Uterus (tissue), 3 donors: ENCODE measurements at regions not wholly inside any gene's neighbourhood (a gene's known extent, or its start where the extent isn't known, plus 50 kb on each side); places are given as distances from the start of the nearest gene placed in this dataset.
A peak's percentile ranks its signal among the peaks of the same experiment; 100 is the strongest.

ENCODE experiments used
- DNase-seq, 2 donors: peaks; one replicate each; pipeline ENCODE4 v3.0.0-alpha.2; 2019 to 2020
- H3K27ac ChIP-seq, 2 donors: fragments of 200-600 bp; sonication (generic); 1 replicate in 1 of 2; 2 replicates in 1 of 2; pipeline ENCODE4 v1.5.1; 2016 to 2018
- H3K27me3 ChIP-seq, 2 donors: fragments of 200-600 bp; sonication (generic); one replicate each; pipeline ENCODE4 v1.5.1; 2018 to 2019; ENCODE audit warnings: control low read depth in 1 of 2
- H3K36me3 ChIP-seq, 2 donors: fragments of 200-600 bp; sonication (generic); one replicate each; pipeline ENCODE4 v1.5.1; 2019; ENCODE audit warnings: control low read depth in 1 of 2
- H3K4me1 ChIP-seq, 2 donors: fragments of 200-600 bp; sonication (generic); one replicate each; pipeline ENCODE4 v1.5.1; 2018 to 2019; ENCODE audit warnings: control low read depth in 1 of 2
- H3K4me3 ChIP-seq, 2 donors: fragments of 200-600 bp; sonication (generic); 1 replicate in 1 of 2; 2 replicates in 1 of 2; pipeline ENCODE4 v1.5.1; 2018 to 2019; ENCODE audit warnings: mild to moderate bottlenecking in 1 of 2
- H3K9me3 ChIP-seq, 2 donors: fragments of 200-600 bp; sonication (generic); one replicate each; pipeline ENCODE4 v1.5.1; 2019; ENCODE audit warnings: control low read depth in 1 of 2
- POLR2A ChIP-seq, 2 donors: fragments of 450-650 bp; IDR thresholded peaks; one replicate each; pipeline ENCODE4 v1.6.1; 2016; ENCODE audit warnings: antibody characterized with exemption in 2 of 2, mild to moderate bottlenecking in 1 of 2, moderate library complexity in 1 of 2
- intact Hi-C: fragments of 100-400 bp; cut with DNase I; formaldehyde crosslinking; loops from one replicate; pipeline ENCODE4 v1.15.1; 2023; ENCODE audit warnings: low total_unique reads
- TF ChIP-seq, protein P1 (sequence below), 4 experiments: fragments of 200-600 bp in 2 of 4; fragments of 450-650 bp in 2 of 4; sonication (generic) in 2 of 4; IDR thresholded peaks; one replicate each; pipeline ENCODE4 v1.5.1; 2016 to 2019; ENCODE audit warnings: antibody characterized with exemption in 4 of 4, mild to moderate bottlenecking in 2 of 4, moderate library complexity in 1 of 4
- donor health status: DM: yes; HTN: yes; CAD: no.

DNA sequence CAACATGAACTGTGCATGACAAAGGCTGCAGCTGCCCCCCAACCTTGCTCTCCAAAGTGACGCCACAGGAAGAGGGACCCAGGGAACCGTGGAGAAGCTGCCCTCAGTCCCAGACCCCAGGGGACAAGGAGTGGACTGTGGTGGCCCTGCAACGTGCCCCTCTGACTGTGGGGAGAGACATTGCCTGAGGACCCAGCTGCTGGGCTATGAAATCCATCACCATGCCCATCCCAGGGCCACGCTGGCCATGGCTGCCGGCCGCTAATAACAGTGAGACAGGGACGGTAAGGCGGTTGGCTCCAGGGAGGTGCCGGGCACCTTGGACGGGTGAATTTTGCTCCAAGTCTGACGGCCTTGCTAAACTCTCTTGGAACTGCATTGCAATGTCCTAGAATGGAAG is 211.3 kb upstream of the HDAC4 start:
- Histone ChIP-seq H3K4me1 (no peaks in the 10 kb centered on the region), H3K4me3 (no peak overlapping the region), H3K27ac (no peak overlapping the region), H3K27me3 (no peaks in the 10 kb centered on the region), H3K36me3 (no peaks in the 10 kb centered on the region), H3K9me3 (no peaks in the 10 kb centered on the region)
- TF ChIP-seq, protein P1, sequence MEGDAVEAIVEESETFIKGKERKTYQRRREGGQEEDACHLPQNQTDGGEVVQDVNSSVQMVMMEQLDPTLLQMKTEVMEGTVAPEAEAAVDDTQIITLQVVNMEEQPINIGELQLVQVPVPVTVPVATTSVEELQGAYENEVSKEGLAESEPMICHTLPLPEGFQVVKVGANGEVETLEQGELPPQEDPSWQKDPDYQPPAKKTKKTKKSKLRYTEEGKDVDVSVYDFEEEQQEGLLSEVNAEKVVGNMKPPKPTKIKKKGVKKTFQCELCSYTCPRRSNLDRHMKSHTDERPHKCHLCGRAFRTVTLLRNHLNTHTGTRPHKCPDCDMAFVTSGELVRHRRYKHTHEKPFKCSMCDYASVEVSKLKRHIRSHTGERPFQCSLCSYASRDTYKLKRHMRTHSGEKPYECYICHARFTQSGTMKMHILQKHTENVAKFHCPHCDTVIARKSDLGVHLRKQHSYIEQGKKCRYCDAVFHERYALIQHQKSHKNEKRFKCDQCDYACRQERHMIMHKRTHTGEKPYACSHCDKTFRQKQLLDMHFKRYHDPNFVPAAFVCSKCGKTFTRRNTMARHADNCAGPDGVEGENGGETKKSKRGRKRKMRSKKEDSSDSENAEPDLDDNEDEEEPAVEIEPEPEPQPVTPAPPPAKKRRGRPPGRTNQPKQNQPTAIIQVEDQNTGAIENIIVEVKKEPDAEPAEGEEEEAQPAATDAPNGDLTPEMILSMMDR (IDR thresholded peaks at IDR 0.05): no peak
- no peak for TF ChIP-seq POLR2A (IDR thresholded peaks at IDR 0.05)
- peak in 1 of 2 donors; percentile 6 for DNase-seq
- intact Hi-C loops: no loop called here

DNA sequence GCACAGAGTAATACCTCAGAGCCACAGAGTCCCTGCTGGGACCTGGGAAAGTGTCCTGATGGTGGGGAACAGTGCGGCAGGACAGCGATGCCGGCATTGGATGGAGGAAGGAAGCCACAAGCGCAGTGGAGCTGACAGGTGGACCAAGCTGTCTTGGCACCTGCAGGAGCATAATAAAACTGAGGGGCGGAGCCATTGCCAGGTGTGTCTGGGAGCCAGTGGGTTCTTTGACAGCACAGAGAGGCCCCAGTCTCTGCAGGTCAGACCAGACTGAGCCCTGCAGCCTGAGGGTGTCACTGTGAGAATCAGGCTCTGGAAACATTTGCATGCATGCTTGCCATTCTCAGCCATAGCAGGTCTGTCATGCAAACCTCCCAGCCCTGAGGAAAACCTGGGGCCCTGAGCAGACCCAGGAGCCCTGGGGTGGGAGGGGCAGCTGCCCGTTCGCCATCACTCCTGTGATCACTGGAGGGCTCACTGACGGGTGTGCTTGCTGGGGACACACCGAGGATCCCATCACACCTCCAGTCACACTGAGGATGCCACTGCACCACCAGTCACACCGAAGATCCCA is 210.5 kb upstream of the HDAC4 start:
- no peaks in the 10 kb centered on the region for H3K27me3 ChIP-seq
- intact Hi-C loops: no loop called here
- no peak overlapping the region for H3K4me3 ChIP-seq
- no peaks in the 10 kb centered on the region for H3K4me1 ChIP-seq
- TF ChIP-seq, protein P1 (IDR thresholded peaks at IDR 0.05): no peak
- H3K36me3 ChIP-seq: no peaks in the 10 kb centered on the region
- H3K9me3 ChIP-seq: no peaks in the 10 kb centered on the region
- H3K27ac ChIP-seq: no peak overlapping the region
- DNase-seq: peak in 1 of 2 donors; percentile 8

DNA sequence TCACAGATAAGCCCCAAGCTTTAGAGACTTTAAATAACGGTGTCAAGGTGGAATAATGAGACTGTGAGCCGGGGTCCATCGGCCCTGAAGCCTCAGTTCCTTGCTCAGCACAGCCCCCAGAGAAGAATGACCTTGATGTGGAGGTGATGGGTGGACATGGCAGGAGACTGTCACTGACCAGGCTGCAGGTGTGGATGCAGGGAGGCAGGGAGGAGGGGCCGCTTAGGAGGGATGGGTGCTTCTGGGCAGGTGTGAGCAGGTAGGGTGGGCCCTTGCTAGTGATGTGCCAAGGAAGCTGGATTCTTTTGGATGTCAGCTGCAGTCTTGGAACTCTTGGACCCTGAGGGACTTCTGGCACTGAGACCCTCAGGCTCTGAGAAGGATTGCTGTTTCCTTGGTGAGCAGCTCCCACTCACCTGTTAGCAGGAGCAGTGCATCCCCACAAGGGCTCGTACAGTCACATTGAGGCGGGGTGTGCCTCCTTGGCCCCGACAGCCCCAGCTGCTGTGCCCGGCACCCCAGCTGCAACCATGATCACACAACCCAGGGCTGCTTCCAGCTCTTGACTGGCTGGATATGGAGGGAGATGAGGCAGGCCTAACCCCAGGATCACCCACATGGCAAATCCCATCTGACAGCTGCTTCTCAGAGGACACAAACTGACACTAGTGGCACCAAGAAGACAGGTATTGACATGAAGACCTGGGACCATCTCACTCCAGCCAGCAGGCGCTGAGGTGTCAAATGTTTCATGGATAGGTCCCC is 209.8 kb upstream of the HDAC4 start:
- Histone ChIP-seq H3K9me3 (no peaks in the 10 kb centered on the region), H3K36me3 (no peaks in the 10 kb centered on the region), H3K27me3 (no peaks in the 10 kb centered on the region), H3K4me3 (no peak overlapping the region), H3K27ac (no peak overlapping the region), H3K4me1 (no peaks in the 10 kb centered on the region)
- intact Hi-C loops: no loop called here
- TF ChIP-seq POLR2A (IDR thresholded peaks at IDR 0.05): no peak
- TF ChIP-seq, protein P1 (IDR thresholded peaks at IDR 0.05): no peak
- peak in 1 of 2 donors; percentile 8 for DNase-seq

DNA sequence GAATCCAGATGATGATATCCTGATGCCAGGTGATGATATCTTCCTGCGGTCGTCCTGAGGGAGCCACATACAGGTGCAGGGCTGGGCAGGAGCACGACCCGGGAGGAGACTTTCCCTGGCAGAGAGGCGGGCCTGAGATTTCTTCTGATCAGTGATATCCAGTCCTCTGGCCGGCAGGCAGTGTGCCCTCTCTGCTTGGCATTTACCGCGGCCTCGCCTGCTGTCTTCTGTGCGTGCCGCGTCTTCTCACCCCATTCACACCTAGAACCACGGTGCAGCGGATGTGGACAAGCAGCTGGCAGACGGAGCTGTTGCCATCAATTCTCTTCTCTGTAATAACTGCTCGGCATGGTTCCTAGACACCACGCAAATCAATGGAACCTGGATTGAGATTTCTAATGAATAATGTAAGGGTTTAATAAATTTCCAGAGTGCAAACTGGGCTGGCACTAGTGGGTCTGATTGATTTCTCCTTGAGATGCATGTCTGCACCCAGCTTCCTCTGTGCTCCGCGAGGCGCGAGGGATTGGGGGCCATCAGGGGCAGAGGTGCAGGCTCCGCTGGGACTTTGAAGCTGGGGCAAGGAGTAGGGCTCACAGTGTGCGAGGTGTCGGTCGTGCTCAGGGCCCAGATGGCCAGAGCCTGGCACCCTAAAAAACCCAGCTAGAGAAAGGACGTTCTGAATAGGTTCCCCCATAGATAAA is 208.9 kb upstream of the HDAC4 start:
- DNase-seq: peak in 1 of 2 donors; percentile 10
- H3K27me3 ChIP-seq: no peaks in the 10 kb centered on the region
- no peaks in the 10 kb centered on the region for H3K9me3 ChIP-seq
- TF ChIP-seq POLR2A (IDR thresholded peaks at IDR 0.05): no peak
- TF ChIP-seq, protein P1 (IDR thresholded peaks at IDR 0.05): no peak
- H3K4me1 ChIP-seq: no peaks in the 10 kb centered on the region
- no peaks in the 10 kb centered on the region for H3K36me3 ChIP-seq
- H3K4me3 ChIP-seq: no peak overlapping the region
- intact Hi-C loops: no loop called here
- no peak overlapping the region for H3K27ac ChIP-seq

DNA sequence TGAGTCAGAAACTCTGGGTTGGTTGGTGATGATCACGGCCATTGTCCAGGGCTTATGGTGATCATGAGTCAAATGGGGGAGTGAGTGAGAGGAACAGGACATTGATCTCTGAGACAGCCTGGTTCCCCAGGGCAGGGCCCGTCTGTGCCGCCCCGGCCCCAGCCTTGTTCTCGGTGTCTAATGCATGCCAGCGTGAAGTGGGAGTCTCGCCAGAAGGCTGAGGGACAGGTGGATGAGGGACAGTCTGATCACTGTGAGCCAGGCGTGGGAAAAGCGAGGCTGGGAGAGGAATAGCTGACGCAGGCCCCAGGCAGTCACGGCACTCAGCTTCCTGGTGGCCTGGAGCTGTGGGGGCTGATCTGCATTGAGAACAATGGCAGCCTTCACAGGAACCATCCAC is 208.3 kb upstream of the HDAC4 start:
- no peaks in the 10 kb centered on the region for H3K9me3 ChIP-seq
- H3K36me3 ChIP-seq: no peaks in the 10 kb centered on the region
- intact Hi-C loops: no loop called here
- no peaks in the 10 kb centered on the region for H3K4me1 ChIP-seq
- H3K27ac ChIP-seq: no peak overlapping the region
- no peaks in the 10 kb centered on the region for H3K27me3 ChIP-seq
- DNase-seq: peak in 1 of 2 donors; percentile 11
- TF ChIP-seq POLR2A (IDR thresholded peaks at IDR 0.05): no peak
- TF ChIP-seq, protein P1 (IDR thresholded peaks at IDR 0.05): no peak
- no peak overlapping the region for H3K4me3 ChIP-seq
